Activated CD8-positive, alpha-beta memory T cell treated with anti-CD3 and anti-CD28 coated beads, Interleukin-2, amount 50 U/mL, for 24 hours (primary cell): ENCODE measurements at regions not wholly inside any gene's neighbourhood (a gene's known extent, or its start where the extent isn't known, plus 50 kb on each side); places are given as distances from the start of the nearest gene placed in this dataset.
A peak's percentile ranks its signal among the peaks of the same experiment; 100 is the strongest.
"Not testable (repeated sequence)": the region's sequence is repeated elsewhere in the genome, so short reads cannot be mapped to it uniquely, and the experiment has no call there.

Experiments used
- DNase-seq: peaks from one replicate; pipeline ENCODE4 v3.0.0-alpha.2; 2020; ENCODE audit errors: extremely low read depth

DNA sequence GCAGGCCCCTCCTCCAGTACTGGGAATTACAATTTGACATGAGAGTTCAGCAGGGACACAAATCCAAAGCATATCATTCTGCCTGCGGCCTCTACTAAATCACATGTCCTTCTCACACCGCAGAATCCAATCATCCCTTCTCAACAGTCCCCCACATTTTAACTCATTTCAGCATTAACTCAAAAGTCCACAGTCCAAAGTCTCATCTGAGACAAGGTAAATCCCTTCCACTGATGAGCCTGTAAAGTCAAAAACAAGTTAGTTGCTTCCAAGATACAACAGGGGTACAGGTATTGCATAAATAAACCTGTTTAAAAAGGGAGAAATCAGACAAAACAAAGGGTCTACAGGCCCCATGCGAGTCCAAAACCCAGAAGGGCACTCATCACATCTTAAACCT is 64.0 kb downstream of the EBNA1BP2 start:
- no peak for DNase-seq

DNA sequence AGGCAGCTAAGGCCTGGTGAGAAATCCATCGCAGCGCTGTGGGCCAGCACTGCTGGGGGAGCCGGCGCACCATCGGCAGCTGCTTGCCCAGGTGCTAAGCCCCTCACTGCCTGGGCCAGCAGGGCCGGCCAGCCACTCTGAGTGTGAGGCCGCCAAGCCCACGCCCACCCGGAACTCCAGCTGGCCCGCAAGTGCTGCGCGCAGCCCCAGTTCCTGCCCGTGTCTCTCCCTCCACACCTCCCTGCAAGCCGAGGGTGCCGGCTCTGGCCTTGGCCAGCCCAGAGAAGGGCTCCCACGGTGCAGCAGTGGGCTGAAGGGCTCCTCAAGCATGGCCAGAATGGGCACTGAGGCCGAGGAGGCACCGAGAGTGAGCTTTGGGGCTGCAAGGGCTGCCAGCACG is 64.4 kb downstream of the EBNA1BP2 start:
- DNase-seq: no peak

DNA sequence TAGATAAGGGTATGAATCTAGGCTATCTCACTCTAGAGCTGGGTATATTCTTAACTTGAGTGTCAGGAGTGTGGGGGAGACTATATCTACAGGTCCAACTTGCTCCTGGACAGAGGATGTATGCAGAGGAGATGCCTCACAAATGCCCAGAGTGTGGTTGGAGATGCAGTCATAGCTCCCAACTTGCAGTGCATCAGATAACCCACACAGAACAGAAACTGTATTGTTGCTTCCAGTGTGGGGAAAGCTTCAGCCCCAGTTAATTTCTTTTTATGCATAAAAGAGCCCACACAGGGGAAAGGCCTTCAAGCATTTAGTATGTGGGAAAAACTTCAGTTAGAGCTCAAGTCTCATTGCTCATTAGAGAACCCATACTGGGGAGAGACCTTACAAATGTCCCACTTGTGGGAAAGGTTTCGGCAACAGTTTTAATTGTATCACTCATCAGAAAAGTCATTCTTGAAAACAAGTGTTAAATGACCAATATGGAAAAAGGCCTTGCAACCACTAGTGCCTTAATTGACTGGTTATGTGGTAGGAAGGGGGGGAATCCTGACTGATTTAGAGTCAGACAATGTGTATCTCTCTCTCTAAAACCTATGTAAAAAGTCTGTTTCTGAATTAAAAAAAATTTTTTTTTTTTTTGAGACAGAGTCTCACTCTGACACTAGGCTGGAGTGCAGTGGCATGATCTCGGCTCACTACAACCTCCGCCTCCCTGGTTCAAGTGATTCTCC is 67.9 kb downstream of the EBNA1BP2 start:
- DNase-seq: no peak

DNA sequence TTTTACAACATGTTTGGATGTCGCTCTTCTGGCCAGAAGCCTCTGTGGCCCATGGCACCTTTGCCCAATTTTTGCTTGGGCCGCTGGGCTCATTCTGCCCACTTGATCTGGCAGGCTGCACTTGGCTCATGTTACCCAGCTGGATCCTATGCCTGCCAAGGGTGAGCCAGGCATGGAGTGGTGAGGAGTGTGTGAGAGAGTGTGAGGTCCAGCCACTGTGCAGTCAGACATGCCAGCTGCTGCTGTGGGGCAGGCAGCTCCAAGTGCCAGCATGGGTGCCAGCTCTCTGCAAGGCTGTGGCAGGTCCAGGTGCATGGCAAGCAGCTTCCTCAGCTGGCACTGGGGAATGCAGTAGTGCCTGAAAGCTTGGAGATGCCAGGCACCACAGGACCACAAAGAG is 71.0 kb downstream of the EBNA1BP2 start:
- no peak for DNase-seq

DNA sequence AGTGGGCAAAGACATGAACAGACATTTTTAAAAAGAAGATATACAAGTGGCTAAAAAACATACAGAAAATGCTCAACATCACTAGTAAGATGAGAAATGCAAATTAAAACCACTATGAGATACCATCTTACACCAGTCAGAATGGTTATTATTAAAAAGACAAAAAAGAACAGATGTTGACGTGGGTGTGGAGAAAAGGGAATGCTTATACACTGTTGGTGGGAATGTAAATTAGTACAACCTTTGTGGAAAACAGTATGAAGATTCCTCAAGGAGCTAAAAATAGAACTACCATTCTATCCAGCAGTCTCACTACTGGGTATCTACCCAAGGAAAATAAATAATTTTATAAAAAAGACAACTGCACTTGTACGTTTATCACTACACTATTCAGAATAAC is 73.9 kb downstream of the EBNA1BP2 start:
- no peak for DNase-seq

DNA sequence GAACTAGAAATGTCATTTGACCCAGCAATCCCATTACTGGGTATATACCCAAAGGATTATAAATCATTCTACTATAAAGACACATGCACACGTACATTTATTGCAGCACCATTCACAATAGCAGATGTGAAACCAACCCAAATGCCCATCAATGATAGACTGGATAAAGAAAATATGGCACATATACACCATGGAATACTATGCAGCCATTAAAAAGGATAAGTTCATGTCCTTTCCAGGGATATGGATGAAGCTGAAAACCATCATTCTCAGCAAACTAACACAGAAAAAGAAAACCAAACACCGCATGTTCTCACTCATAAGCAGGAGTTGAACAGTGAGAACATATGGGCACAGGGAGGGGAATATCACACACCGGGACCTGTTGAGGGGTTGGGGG is 75.6 kb downstream of the EBNA1BP2 start:
- not testable (repeated sequence) for DNase-seq

DNA sequence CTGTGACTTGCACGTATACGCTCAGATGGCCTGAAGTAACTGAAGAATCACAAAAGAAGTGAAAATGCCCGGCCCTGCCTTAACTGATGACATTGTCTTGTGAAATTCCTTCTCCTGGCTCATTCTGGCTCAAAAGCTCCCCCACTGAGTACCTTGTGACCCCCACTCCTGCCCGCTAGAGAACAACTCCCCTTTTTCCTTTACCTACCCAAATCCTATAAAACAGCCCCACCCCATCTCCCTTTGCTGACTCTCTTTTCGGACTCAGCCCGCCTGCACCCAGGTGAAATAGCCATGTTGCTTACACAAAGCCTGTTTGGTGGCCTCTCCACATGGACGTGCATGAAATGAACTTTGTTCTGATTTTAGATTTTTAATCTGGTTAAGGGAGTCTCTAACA is 81.3 kb downstream of the EBNA1BP2 start:
- DNase-seq: not testable (repeated sequence)

DNA sequence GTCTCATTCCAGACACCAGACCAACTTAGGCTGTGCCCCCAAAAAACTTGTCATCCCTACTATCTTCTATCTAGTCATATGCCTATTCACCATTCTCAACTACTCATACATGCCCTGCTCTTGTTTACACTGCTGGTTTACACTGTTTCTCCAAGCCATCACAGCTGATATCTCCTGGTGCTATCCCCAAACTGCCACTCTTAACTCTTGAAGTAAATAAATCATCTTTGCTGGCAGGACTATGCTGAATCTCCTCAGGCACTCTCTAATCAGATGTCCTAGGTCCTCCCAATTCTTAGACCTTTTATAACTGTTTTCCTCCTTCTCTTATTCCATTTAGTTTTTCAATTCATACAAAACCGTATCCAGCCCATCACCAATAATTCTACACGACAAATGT is 81.9 kb downstream of the EBNA1BP2 start:
- not testable (repeated sequence) for DNase-seq

DNA sequence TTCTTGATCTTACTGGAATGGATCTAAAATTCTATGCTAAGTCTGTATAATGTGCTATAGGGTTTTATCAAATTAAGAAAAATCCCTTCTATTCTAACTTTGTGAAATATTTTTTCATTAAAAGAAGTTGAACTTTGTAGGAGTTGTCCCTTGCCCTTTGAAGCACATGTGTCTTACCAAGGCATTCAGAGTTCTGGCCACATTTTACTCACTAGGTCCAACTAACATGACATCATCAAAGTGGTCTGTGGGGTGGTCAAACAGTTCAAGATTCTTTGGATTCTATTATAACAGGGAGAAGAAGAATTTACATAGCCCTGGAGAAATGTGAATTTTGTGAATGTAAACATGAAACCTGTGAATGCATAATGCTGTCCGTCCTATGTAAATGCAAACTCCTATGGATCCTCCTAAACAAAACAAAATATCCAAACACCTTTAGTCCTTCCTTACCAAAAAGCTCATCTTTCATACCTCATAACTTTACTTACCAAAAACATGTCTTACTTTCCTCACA is 88.7 kb downstream of the EBNA1BP2 start:
- DNase-seq: no peak

DNA sequence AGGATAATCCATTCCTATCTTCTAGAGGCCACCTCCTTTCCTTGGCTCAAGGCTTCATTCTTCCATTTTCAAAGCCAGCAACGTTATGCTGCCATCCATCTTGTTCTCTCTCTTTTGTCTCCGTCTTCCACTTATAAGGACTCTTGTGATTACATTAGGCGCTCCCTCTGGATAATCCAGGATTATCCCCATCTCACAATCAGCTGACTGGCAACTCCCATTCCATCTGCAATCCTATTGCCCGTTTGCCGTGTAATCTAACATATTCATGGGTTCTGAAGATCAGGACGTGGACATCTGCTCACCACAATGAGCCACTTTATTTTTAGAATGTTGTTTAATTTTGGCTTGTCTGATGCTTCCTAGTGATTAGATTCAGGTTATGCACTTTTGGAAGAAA is 89.3 kb downstream of the EBNA1BP2 start:
- no peak for DNase-seq

DNA sequence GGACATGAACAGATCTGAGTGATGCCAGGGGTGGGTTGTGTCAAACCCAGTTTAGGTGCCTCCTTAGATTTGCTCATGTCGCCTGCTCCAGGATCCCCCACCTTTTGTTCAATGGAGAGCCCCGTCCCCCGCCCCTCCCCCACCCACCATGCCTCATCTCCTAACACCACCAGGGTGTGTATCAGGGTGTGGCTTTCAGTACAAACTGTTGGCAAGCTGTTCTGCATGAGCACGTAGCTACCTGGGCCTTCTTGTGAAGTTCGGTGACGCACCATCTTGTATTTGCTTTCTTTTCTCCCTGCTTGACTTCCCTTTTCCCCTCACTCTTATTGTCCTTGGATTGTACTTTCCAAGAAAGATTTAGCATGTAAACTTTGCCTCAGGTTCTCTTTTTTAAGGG is 94.8 kb downstream of the EBNA1BP2 start:
- DNase-seq: no peak

DNA sequence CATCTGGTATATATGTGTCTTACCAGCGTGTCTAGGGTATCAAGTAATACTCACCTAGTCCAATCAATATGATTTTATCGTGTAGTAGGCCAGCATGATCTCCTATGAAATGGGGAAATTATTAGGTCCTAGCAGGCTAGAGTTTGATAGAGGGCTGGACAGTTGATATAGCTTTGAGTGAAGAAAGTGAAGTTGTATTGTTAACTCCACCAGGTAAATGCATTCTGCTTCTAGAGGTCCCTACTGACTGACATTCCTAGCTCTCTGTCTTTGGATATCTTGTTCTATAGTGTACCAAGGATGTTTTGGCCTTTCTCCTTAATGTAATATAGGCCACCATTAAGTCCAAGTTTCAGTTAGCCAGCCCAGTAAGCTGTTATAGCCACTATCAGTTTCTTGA is 97.4 kb downstream of the EBNA1BP2 start:
- DNase-seq: no peak

DNA sequence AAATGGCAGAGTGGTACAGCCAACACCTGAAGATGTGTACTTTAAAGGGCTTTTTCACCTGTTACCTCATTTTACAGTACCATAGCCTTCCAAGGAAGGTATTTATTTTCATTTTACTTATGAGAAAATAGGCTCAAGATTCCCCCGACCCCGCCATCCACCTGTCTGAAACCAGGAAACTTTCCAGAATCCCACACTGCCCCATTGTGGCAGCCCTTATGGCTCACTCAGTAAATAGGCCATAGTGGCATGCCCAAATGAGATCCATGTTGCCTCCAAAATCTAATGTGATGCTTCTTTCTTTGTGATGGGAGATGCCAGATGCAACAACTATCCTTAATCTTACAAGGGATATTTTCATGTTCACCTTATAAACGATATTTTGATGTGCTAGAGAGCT is 97.8 kb downstream of the EBNA1BP2 start:
- DNase-seq: no peak

DNA sequence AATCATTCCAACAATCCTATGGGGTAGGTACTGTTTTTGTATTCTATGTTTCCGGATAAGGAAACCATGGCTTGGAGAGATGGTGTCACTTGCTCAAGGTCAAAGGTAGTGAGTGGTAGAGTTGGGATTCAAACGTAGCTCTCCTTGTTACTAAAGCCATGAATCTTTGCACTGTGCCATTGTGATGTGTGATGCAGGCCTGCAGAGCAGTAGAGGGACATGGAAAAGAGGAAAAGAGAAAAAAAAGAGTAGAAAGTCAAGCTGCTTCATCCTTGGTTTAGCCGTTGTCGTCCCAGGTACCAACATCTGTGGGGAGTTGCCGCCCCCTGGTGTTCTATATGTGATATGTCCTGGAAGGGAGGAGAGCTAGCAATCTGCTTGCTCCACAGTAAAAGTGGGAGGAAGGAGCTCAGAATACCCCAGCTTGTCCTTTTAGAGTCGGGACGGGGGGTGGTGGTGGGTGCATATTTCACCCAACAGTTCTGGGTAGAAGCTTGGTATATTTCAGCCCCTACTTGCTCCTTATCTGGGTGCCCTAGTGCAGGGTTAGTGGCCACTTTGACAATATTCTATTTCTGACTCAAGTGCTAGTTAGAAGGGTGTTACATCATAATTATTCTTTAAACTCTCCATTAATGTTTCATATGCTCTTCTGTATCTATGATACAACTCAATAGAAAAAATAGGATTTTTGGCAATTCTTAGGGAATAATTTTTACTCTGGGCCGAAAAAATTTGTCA is 98.4 kb downstream of the EBNA1BP2 start:
- peak; percentile 40 for DNase-seq

DNA sequence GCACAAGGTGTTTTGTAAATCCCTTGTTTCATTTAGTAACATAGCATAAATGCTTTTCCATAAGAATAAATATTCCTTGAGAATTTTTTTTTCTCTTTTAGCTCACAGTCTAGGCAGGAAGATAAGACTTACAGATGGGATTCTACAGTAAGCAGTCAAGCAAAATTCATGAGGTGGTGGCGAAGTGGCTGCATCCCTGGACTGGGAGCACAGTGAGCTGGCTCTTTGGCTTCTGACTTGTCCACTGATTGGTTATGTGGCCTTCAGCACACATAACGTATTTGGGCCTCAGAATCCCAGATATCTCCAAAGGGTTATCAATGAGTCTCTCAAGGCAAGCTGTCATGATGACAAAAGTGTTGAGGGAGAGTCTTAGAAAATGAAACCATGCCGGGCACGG is 99.8 kb downstream of the EBNA1BP2 start:
- no peak for DNase-seq

DNA sequence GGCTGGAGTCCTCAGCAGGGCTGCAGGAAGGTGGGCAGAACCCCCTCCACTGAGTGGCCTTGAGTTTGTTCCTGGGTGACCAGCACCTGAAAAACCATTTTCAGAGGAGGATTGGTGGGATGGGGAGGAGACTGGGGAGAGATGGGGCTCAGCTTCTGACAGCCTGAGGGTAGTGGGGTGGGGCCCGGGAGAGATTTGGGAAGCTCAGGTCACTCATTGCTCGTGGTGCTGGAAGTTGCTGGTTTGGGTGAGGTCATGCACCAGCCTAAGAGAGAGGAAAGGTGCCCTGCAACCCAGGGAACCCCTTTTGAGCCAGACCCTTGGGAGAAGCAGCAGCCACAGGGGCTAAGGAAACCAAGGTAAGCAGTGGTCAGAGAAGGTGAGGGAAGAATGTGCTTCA is 100.8 kb downstream of the EBNA1BP2 start:
- no peak for DNase-seq

DNA sequence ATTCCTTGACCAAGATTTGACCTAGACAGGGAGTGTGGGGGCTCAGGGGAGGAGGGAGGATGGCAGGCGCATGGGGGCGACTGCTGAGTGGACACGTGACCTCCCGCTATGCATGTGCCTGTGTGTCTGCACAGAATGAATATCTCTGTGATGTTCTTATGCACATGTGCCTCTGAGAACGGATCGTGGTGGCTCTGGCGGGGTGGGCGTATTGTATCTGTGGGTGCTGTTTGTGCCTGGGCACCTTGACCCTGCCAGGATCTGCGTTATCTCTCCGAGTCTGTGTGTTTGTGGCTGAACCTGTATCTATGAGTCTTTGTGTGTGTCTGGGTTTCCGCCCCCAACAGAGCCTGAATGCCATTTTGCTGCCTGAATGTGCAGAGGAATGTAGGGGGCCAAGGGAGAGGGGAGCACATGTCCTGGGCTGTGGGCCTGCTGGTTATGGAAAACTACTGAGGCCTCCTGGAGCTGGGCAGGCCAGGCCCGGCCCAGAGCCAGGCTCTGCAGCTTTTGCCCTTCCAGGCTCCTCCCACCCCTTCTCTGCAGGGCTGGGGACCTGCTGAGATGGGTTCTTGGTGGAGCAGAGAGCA is 102.5 kb downstream of the EBNA1BP2 start:
- DNase-seq: no peak

DNA sequence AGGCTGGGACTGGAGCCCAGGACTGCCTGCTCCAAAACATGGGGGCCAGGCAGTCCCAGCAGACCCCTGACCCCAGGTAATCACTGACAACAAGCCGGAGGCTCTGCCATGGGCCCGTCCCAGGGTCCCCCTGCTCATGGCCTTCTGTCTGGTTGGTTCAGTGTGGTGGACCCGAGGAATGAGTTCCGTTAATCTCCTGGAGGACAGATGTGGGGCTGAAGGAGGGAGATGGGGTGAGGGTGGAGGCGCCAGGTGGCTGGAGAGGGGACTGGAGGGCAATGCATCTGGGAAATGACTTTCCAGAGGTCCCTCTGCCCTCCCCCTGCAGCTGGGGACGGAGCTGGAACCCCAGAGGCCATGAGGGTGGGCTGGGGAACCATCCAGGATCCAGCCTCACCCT is 103.2 kb downstream of the EBNA1BP2 start:
- DNase-seq: no peak

DNA sequence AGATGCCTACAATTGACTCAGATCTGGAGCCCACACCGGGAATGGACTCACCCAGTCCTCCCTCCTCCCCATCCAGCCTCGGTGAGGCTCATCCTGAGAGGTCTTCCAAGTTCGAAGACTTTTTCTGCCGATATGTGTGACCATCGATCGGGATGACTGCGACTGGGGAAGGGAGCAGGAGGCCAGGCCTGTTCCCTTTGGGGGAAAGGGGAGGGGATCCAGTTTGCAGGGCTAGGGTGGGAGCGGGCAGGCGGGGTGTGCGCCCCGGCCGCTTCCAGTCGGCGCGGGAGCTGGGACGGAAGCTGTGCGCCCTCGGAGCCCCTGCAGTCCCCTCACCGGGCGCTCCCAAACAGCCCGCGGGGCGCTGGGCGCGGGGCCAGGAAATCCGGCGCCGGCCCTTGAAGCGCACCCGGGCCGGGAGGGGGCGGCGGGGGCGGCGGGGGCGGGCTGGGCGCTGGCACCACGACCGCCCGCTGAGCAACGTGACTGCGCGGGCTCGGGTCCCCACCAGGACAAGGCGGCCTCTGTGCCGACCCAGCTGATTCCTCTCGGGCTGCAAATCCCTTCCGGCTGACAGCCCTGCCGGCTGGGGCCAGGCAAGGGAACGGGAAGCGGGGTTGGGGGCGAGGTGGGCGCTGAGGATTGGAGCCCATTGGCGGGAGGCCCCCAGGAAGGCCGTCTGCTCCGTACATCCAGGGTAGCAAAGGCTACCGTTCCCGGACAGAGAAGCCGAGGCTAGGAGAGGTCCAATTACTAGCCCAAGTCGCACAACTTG is 103.9 kb downstream of the EBNA1BP2 start:
- DNase-seq: no peak

DNA sequence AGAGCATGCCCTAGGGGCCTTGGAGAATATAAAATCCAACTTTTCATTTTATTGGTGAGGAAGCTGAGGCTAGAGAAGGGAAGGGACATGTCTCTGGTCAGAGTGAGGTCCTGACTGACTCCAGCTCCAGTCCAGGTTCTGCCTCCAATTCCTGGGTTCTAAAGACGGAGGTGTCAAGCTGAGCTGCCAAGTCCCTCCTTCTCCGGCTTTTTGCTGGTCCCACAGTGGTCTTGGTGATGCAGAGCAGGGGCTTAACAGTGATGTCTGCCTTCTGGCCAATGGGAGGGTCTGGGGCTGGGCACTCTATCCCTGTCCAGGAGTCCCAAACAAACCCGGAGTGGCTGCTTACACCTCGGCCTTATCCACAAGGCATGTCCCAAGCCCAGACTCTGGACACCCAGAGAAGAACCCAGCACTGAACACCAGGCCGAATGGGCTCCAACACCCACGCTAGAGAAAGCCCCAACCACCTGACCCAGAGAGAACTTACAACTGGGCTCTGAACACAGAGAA is 104.8 kb downstream of the EBNA1BP2 start:
- DNase-seq: no peak

DNA sequence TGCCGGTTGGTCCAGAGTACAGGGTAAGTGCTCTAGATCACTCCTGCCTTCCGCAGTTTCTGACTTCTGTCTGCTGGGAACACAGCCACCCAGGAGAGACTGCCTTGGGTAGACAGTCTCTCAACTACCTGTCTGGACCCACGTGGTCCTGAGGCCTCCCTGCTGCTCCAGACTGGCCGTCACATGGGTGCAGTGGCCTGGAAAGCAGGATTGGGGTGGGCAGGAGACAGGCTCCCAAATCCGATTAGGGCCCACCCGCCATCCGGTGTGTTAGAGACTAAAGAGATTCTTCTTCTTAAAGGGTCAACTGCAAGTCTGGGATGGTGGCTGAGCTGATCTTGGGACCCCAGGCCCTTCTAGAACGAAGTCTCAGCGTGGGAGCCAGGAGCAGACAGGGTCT is 105.5 kb downstream of the EBNA1BP2 start:
- no peak for DNase-seq
